Sigmoid colon (tissue), 4 donors: ENCODE measurements at regions not wholly inside any gene's neighbourhood (a gene's known extent, or its start where the extent isn't known, plus 50 kb on each side); places are given as distances from the start of the nearest gene placed in this dataset.

Experiments
- POLR2A ChIP-seq, 2 donors: fragments of 450-650 bp; IDR thresholded peaks; one replicate each; pipeline ENCODE4 v1.6.1; 2016; ENCODE audit warnings: antibody characterized with exemption in 2 of 2, mild to moderate bottlenecking in 2 of 2, moderate library complexity in 2 of 2
- POLR2AphosphoS5 ChIP-seq, 4 donors: sonication (generic); formaldehyde crosslinking; IDR thresholded peaks; one replicate each; pipeline ENCODE4 v1.6.1; 2017; ENCODE audit warnings: antibody characterized with exemption in 4 of 4
- TF ChIP-seq, protein P1 (sequence below), 4 experiments: fragments of 450-650 bp in 3 of 4; fragments of 200-600 bp in 1 of 4; IDR thresholded peaks; one replicate each; pipeline ENCODE4 v1.5.1; 2016 to 2019; ENCODE audit warnings: antibody characterized with exemption in 4 of 4, mild to moderate bottlenecking in 3 of 4, moderate library complexity in 2 of 4

DNA sequence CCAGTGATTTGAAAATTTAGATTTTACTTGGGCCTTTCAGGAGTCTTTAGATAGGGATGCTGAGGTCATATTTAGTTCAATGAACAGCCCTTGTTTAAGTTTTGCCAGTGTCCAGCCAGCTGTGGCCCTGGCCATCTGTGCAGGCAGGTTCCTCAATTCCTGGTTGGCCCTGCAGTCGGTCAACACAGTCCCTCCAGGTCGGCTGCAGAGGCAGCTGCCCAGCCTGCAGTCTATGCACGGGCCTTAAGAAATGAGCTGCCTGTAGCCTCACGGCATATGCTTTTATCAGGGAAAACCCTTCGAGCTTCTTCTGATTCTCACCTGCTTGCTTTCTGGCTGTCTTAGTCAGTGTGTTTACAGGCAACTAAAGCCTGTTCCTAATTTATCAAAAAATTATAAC lies 199.2 kb upstream of the TPM1 start:
- TF ChIP-seq, protein P1, sequence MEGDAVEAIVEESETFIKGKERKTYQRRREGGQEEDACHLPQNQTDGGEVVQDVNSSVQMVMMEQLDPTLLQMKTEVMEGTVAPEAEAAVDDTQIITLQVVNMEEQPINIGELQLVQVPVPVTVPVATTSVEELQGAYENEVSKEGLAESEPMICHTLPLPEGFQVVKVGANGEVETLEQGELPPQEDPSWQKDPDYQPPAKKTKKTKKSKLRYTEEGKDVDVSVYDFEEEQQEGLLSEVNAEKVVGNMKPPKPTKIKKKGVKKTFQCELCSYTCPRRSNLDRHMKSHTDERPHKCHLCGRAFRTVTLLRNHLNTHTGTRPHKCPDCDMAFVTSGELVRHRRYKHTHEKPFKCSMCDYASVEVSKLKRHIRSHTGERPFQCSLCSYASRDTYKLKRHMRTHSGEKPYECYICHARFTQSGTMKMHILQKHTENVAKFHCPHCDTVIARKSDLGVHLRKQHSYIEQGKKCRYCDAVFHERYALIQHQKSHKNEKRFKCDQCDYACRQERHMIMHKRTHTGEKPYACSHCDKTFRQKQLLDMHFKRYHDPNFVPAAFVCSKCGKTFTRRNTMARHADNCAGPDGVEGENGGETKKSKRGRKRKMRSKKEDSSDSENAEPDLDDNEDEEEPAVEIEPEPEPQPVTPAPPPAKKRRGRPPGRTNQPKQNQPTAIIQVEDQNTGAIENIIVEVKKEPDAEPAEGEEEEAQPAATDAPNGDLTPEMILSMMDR (IDR thresholded peaks at IDR 0.05) = no peak
- TF ChIP-seq POLR2A (IDR thresholded peaks at IDR 0.05) = no peak
- no peak for TF ChIP-seq POLR2AphosphoS5 (IDR thresholded peaks at IDR 0.05)
